Kidney (tissue), 13 donors: ENCODE measurements at regions not wholly inside any gene's neighbourhood (a gene's known extent, or its start where the extent isn't known, plus 50 kb on each side); places are given as distances from the start of the nearest gene placed in this dataset.

ENCODE experiments used
- DNase-seq, 5 donors: peaks; one replicate each; pipeline ENCODE4 v3.0.0-alpha.2; 2013 to 2020
- FAIRE-seq: peaks from 2 replicates; lab custom pipeline; 2012; peaks lifted over from hg19 to GRCh38; lab: Jason Lieb, UNC
- H3K27ac ChIP-seq, 2 donors: one replicate each; pipeline ENCODE4 v1.7.0; 2013; ENCODE audit warnings: low read depth in 2 of 2, low read length in 2 of 2, inconsistent platforms in 1 of 2
- H3K27me3 ChIP-seq: one replicate; pipeline ENCODE4 v1.7.1; 2013; ENCODE audit warnings: low read length, inconsistent platforms; ENCODE audit not compliant: control insufficient read depth, insufficient read depth
- H3K36me3 ChIP-seq, 3 donors: one replicate each; pipeline versions ENCODE4 v1.7.0 to v1.7.1; 2013; ENCODE audit warnings: low read length in 3 of 3, control low read depth in 1 of 3, inconsistent platforms in 1 of 3; ENCODE audit not compliant: insufficient read depth in 3 of 3, control insufficient read depth in 2 of 3
- H3K4me1 ChIP-seq, 3 donors: one replicate each; pipeline versions ENCODE4 v1.7.0 to v1.7.1; 2013; ENCODE audit warnings: low read length in 3 of 3, inconsistent platforms in 1 of 3, low read depth in 1 of 3; ENCODE audit not compliant: control insufficient read depth in 2 of 3, insufficient read depth in 2 of 3
- H3K4me3 ChIP-seq, 3 donors: one replicate each; pipeline versions ENCODE4 v1.7.0 to v1.8.1; 2013; ENCODE audit warnings: low read length in 3 of 3, control low read depth in 1 of 3, inconsistent platforms in 1 of 3
- H3K9ac ChIP-seq, 3 donors: one replicate each; pipeline versions ENCODE4 v1.7.0 to v1.7.1; 2013; ENCODE audit warnings: low read length in 3 of 3, control low read depth in 1 of 3, inconsistent platforms in 1 of 3
- H3K9me3 ChIP-seq, 3 donors: one replicate each; pipeline versions ENCODE4 v1.7.0 to v1.7.1; 2013; ENCODE audit warnings: low read length in 3 of 3, control low read depth in 1 of 3, inconsistent platforms in 1 of 3; ENCODE audit not compliant: control insufficient read depth in 2 of 3, insufficient read depth in 1 of 3
- intact Hi-C: fragments of 100-400 bp; cut with DNase I; formaldehyde crosslinking; loops from one replicate; pipeline ENCODE4 v1.11.1; 2022
- TF ChIP-seq, protein P1 (sequence below): IDR thresholded peaks from 3 replicates; pipeline ENCODE4 v1.5.1; 2012; ENCODE audit warnings: mild to moderate bottlenecking, moderate library complexity, borderline replicate concordance; ENCODE audit not compliant: insufficient read depth; ENCODE audit errors: extremely low read depth
- donor health status: control.
- donor health status: control.
- donor health status: control.
- donor health status: control.
- donor health status: control.
- donor health status: DM: yes; HTN: yes; CAD: no.
- donor health status: Normal renal cell carcinoma (clear cell type).

- FAIRE-seq, result no peak
- TF ChIP-seq, protein P1, sequence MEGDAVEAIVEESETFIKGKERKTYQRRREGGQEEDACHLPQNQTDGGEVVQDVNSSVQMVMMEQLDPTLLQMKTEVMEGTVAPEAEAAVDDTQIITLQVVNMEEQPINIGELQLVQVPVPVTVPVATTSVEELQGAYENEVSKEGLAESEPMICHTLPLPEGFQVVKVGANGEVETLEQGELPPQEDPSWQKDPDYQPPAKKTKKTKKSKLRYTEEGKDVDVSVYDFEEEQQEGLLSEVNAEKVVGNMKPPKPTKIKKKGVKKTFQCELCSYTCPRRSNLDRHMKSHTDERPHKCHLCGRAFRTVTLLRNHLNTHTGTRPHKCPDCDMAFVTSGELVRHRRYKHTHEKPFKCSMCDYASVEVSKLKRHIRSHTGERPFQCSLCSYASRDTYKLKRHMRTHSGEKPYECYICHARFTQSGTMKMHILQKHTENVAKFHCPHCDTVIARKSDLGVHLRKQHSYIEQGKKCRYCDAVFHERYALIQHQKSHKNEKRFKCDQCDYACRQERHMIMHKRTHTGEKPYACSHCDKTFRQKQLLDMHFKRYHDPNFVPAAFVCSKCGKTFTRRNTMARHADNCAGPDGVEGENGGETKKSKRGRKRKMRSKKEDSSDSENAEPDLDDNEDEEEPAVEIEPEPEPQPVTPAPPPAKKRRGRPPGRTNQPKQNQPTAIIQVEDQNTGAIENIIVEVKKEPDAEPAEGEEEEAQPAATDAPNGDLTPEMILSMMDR, result no peak
Observed at GRCh38 chr3:73203101-73203500, 141.6 kb downstream of the EBLN2 start.

DNA sequence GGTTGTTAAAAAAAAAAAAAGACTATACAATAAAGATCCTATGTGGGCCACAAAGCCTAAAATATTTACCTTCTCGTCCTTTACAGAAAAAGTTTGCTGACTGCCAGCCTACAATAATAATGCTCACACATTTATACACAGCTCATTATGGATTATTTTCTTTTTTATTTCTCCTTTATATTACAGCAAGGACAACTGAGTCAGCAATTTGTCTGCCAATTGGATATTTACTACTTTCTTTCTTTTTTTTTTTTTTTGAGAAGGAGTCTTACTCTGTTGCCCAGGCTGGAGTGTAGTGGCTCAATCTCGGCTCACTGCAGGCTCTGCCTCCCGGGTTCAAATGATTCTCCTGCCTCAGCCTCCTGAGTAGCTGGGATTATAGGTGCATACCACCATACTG lies 142.2 kb downstream of the EBLN2 start:
- no peaks in the 10 kb centered on the region for H3K36me3 ChIP-seq
- H3K4me1 ChIP-seq, result no peaks in the 10 kb centered on the region
- intact Hi-C loops, result no loop called here
- H3K27me3 ChIP-seq, result no peaks in the 10 kb centered on the region
- no peak overlapping the region for H3K4me3 ChIP-seq
- DNase-seq, result no peak
- no peak overlapping the region for H3K9ac ChIP-seq
- no peaks in the 10 kb centered on the region for H3K9me3 ChIP-seq
- FAIRE-seq, result no peak
- TF ChIP-seq, protein P1, result no peak
- H3K27ac ChIP-seq, result no peak overlapping the region

More at GRCh38 chr3:73203101-73203500, 141.6 kb downstream of the EBLN2 start:
- Histone ChIP-seq H3K9ac (no peak overlapping the region), H3K9me3 (no peaks in the 10 kb centered on the region), H3K4me1 (no peaks in the 10 kb centered on the region), H3K27ac (no peak overlapping the region), H3K27me3 (no peaks in the 10 kb centered on the region), H3K4me3 (no peak overlapping the region), H3K36me3 (no peaks in the 10 kb centered on the region)
- intact Hi-C loops, result no loop called here
- DNase-seq, result no peak

- Histone ChIP-seq H3K36me3 (no peaks in the 10 kb centered on the region), H3K9ac (no peak overlapping the region), H3K27me3 (no peaks in the 10 kb centered on the region), H3K27ac (no peak overlapping the region), H3K4me1 (no peaks in the 10 kb centered on the region), H3K9me3 (no peaks in the 10 kb centered on the region), H3K4me3 (no peak overlapping the region)
- DNase-seq (no peak), FAIRE-seq (no peak)
- intact Hi-C loops, result no loop called here
- TF ChIP-seq, protein P1, result no peak
Observed at GRCh38 chr3:73204841-73205240, 143.4 kb downstream of the EBLN2 start.

- FAIRE-seq (no peak), DNase-seq (no peak)
- Histone ChIP-seq H3K27ac (no peak overlapping the region), H3K9ac (no peak overlapping the region), H3K9me3 (no peaks in the 10 kb centered on the region), H3K36me3 (no peaks in the 10 kb centered on the region), H3K4me1 (no peaks in the 10 kb centered on the region), H3K27me3 (no peaks in the 10 kb centered on the region), H3K4me3 (no peak overlapping the region)
- TF ChIP-seq, protein P1, result no peak
- intact Hi-C loops, result no loop called here
Observed at GRCh38 chr3:73206030-73206429, 144.6 kb downstream of the EBLN2 start.
